ENCODE measurements at regions not wholly inside any gene's neighbourhood (a gene's known extent, or its start where the extent isn't known, plus 50 kb on each side); places are given as distances from the start of the nearest gene placed in this dataset.

GRCh38 chr6:78322068-78322845 lies 545.1 kb upstream of the IRAK1BP1 start:
- TF ChIP-seq HNRNPL (IDR thresholded peaks at IDR 0.05; ENCODE audit: low read depth, low read length) (no peak), ZBTB8A (CRISPR knock-in tag; IDR thresholded peaks at IDR 0.05; ENCODE audit: borderline replicate concordance, low read depth) (no peak), TCF12 (IDR thresholded peaks at IDR 0.05) (no peak), TCF12 (CRISPR knock-in tag; IDR thresholded peaks at IDR 0.05) (no peak), DNMT3B (CRISPR knock-in tag; conservative IDR thresholded peaks at IDR 0.05) (no peak), SRSF1 (optimal IDR thresholded peaks at IDR 0.05; ENCODE audit: low read depth, low read length) (no peak), FOXJ3 (CRISPR knock-in tag; IDR thresholded peaks at IDR 0.05; ENCODE audit: borderline replicate concordance) (no peak), HDAC1 (CRISPR knock-in tag; IDR thresholded peaks at IDR 0.05) (no peak), ZNF639 (CRISPR knock-in tag; conservative IDR thresholded peaks at IDR 0.05) (no peak), RNF2 (conservative IDR thresholded peaks at IDR 0.05; ENCODE audit: low read depth) (no peak), ZBTB49 (CRISPR knock-in tag; IDR thresholded peaks at IDR 0.05; ENCODE audit: borderline replicate concordance) (no peak), FOXO1 (CRISPR knock-in tag; IDR thresholded peaks at IDR 0.05) (no peak), ZBTB20 (CRISPR knock-in tag; IDR thresholded peaks at IDR 0.05; ENCODE audit: borderline replicate concordance, low read depth) (no peak)
